ENCODE measurements at regions not wholly inside any gene's neighbourhood (a gene's known extent, or its start where the extent isn't known, plus 50 kb on each side); places are given as distances from the start of the nearest gene placed in this dataset.

DNA sequence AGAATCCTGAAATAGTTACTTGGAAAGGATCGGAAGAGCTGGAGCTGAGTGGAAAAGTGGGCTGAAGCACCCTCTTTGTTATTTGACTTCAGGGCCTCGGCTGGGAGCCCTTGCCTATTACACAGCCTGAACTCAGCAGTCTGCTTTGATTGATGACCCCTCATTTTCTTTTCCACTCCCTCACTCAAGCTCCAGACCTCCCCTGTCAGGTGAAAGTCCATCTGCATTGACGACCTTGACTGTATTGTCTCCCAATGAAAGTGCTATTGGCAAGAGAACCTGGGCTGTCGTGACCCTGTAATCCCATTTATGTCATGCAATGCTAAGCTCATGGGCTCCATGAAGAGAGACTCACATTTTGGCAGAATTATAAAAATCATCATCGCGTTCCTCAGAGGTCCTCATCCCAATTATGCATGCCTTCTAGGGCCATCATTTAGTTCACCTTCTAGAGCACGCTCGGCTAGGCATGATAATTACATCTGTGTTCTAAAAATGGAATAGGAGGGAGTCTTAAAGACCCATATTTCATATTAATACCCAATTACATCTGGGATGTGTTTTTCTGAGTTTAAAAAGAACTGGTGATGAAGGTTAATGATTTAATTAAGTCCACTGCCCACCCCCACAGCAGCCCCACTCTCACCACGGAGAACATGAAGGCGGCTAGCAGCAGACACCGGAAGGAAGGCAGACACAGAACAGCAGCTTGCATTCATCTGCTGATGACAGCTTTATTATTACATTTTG is 472.5 kb downstream of the PID1 start:
- no peak for TF ChIP-seq POLR2A (IDR thresholded peaks at IDR 0.05; ENCODE audit: low read length)
- TF ChIP-seq GATA1 (IDR thresholded peaks at IDR 0.05; ENCODE audit: low read depth, low read length) = no peak
